22Rv1 (cell line): ENCODE measurements at regions not wholly inside any gene's neighbourhood (a gene's known extent, or its start where the extent isn't known, plus 50 kb on each side); places are given as distances from the start of the nearest gene placed in this dataset.
A peak's percentile ranks its signal among the peaks of the same experiment; 100 is the strongest.

Source experiments
- H3K27ac ChIP-seq: fragments of 450-650 bp; 2 replicates; pipeline ENCODE4 v1.5.1; 2017
- ZFX ChIP-seq: fragments of 450-650 bp; IDR thresholded peaks from 2 replicates; pipeline ENCODE4 v1.6.1; 2017; ENCODE audit warnings: antibody characterized with exemption, borderline replicate concordance
- TF ChIP-seq, protein P1 (sequence below): fragments of 450-650 bp; IDR thresholded peaks from 2 replicates; pipeline ENCODE4 v1.5.1; 2017; ENCODE audit warnings: mild to moderate bottlenecking

DNA sequence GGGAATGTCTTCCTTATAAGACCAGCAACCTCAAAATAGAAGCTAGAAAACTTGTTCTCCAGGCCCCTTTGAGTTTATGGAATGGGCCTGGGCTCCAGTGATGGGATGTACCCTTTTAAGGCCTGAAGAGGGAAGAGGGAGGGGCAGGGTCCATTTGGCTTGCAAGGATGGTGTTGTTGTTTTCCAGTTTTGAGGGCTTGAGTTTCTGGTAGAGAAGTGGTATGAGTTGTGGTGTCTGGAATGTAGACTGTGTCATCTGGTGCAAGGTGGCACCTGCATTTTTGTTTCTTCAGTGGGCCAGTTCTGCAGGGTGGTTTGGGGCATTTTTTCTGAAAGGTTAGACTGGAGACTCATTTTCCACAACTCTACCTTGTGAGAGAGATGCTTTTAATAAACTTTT, 90.1 kb downstream of the ZNF777 start:
- no peak overlapping the region for H3K27ac ChIP-seq
- TF ChIP-seq, protein P1, sequence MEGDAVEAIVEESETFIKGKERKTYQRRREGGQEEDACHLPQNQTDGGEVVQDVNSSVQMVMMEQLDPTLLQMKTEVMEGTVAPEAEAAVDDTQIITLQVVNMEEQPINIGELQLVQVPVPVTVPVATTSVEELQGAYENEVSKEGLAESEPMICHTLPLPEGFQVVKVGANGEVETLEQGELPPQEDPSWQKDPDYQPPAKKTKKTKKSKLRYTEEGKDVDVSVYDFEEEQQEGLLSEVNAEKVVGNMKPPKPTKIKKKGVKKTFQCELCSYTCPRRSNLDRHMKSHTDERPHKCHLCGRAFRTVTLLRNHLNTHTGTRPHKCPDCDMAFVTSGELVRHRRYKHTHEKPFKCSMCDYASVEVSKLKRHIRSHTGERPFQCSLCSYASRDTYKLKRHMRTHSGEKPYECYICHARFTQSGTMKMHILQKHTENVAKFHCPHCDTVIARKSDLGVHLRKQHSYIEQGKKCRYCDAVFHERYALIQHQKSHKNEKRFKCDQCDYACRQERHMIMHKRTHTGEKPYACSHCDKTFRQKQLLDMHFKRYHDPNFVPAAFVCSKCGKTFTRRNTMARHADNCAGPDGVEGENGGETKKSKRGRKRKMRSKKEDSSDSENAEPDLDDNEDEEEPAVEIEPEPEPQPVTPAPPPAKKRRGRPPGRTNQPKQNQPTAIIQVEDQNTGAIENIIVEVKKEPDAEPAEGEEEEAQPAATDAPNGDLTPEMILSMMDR: no peak
- no peak for TF ChIP-seq ZFX

DNA sequence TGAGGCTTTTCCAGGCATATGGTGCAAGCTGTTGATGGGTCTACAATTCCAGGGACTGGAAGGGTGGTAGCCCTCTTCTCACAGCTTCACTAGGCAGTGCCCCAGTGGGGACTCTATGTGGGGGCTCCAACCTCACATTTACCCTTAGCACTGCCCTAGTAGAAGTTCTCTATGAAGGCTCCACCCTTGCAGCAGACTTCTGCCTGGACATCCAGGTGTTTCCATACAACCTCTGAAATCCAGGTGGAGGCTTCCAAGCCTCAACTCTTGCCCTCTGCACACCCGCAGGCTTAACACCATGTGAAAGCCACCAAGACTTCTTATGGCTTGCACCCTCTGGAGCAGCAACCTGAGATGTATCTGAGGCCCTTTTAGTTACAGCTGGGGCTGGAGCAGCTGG, 87.8 kb downstream of the ZNF777 start:
- no peak overlapping the region for H3K27ac ChIP-seq
- TF ChIP-seq ZFX: no peak
- TF ChIP-seq, protein P1: no peak

DNA sequence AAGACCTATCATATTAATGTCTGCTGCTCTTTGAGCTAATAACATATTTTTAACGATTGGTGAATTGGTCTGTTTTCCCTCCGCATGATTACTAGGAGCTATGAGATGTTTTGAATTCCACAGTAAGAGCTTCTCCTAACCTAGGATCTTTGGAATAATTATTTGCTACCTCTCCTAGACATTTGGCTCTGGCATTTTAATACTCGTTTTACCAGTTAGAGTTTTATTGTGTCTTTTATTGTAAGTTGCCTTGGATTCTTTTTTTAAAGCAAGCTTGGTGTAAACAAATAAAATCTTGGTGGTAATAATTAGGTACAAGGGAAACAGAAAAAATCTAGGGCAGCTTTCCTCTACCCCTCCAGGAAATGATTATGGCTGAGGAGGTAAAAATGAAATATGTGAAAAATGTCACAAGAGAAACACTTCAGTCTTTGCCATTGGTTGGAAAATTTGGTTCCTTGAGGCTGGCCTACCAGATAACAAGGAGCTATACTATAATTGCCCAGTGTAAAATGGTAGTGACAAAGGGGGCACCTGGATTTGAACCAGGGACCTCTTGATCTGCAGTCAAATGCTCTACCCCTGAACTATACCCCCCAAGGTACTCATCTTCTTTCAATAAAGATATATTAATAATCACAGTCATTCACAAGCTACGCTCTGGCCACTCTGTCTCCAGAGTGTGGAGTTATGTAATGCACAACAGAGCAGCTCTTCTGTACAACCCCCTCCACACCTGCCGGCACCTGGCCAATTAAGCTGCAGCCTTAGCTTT, 85.4 kb downstream of the ZNF777 start:
- no peak for TF ChIP-seq ZFX
- TF ChIP-seq, protein P1: no peak
- peak overlapping the region; percentile 66 for H3K27ac ChIP-seq

DNA sequence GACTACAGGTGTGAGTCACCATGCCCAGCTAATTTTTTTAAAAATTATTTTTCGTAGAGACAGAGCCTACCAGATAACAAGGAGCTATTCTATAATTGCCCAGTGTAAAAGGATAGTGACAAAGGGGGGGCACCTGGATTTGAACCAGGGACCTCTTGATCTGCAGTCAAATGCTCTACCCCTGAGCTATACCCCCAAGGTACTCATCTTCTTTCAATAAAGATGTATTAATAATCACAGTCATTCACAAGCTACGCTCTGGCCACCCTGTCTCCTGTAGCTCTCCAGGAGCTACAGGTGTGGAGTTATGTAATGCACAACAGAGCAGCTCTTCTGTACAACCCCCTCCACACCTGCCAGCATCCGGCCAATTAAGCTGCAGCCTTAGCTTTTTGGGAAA, 83.5 kb downstream of the ZNF777 start:
- TF ChIP-seq ZFX: no peak
- TF ChIP-seq, protein P1: no peak
- H3K27ac ChIP-seq: no peak overlapping the region

DNA sequence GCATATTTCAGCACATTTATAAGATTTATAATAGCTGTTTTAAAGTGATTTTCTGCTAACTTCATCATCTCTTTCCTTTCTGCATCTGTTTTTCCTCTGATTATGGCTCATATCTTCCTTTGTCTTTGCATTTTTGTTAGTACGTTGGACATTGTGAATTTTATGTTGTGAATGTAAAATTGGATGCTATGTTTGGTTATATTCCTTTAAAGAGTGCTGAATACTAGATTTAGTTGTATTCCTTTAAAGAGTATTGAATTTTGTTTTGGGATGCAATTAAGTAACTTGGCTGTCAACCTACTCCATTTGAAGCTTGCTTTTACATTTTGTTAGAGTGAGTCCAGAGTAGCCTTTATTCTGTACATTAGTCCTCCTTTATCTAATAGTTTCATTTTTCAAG, 81.2 kb downstream of the ZNF777 start:
- no peak overlapping the region for H3K27ac ChIP-seq
- TF ChIP-seq ZFX: no peak
- TF ChIP-seq, protein P1: no peak

DNA sequence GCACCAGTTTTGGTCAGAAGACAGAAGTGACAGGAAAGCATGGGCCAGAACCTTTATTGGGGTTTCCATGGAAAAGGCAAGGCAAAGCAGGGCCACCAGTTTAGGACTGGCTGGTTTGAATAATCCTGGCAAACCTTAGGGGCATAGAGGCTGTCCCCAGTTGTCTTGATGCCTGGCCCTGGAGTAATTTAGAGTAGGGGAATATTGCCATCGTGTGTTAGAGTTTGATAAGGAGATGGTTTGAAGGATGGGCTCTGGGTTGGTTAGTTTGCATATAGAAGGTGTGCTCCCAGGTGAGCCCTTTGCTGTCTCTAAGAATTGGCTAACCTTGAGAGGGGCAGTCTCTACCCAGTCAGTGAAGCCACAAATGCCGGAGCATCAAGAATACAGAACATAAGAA, 79.6 kb downstream of the ZNF777 start:
- no peak for TF ChIP-seq ZFX
- TF ChIP-seq, protein P1: no peak

More for the DNA sequence above, 79.6 kb downstream of the ZNF777 start:
- no peak overlapping the region for H3K27ac ChIP-seq
